GM21737 (cell line): ENCODE measurements at regions not wholly inside any gene's neighbourhood (a gene's known extent, or its start where the extent isn't known, plus 50 kb on each side); places are given as distances from the start of the nearest gene placed in this dataset.
A peak's percentile ranks its signal among the peaks of the same experiment; 100 is the strongest.
"Not testable (repeated sequence)": the region's sequence is repeated elsewhere in the genome, so short reads cannot be mapped to it uniquely, and the experiment has no call there.

Source experiments
- ATAC-seq: cut with Tn5 transposase; IDR thresholded peaks from one replicate; pipeline ENCODE4 v1.9.1; 2021; ENCODE audit warnings: mild to moderate bottlenecking, moderate library complexity; ENCODE audit not compliant: unreplicated experiment

- ATAC-seq, result not testable (repeated sequence)
Measured at GRCh38 chr9:97248252-97248651, 59.2 kb upstream of the CCDC180 start.

- no peak for ATAC-seq
Measured at GRCh38 chr9:97243606-97244005, 63.9 kb upstream of the CCDC180 start.

- ATAC-seq, result not testable (repeated sequence)
Measured at GRCh38 chr9:97241430-97241829, 66.0 kb upstream of the CCDC180 start.

GRCh38 chr9:97237951-97238889, 69.2 kb upstream of the CCDC180 start:
- peak; percentile 92 for ATAC-seq

- ATAC-seq, result no peak
Measured at GRCh38 chr9:97237311-97237786, 70.1 kb upstream of the CCDC180 start.

GRCh38 chr9:97233009-97233400, 74.5 kb upstream of the CCDC180 start:
- ATAC-seq, result not testable (repeated sequence)

GRCh38 chr9:97232060-97233008, 75.1 kb upstream of the CCDC180 start:
- ATAC-seq, result not testable (repeated sequence)

- ATAC-seq, result not testable (repeated sequence)
Measured at GRCh38 chr9:97222393-97222792, 85.1 kb upstream of the CCDC180 start.

GRCh38 chr9:97221478-97222355, 85.7 kb upstream of the CCDC180 start:
- not testable (repeated sequence) for ATAC-seq

GRCh38 chr9:97220894-97221477, 86.5 kb upstream of the CCDC180 start:
- no peak for ATAC-seq

- ATAC-seq, result not testable (repeated sequence)
Measured at GRCh38 chr9:97220396-97220795, 87.1 kb upstream of the CCDC180 start.

GRCh38 chr9:97219443-97220140, 87.9 kb upstream of the CCDC180 start:
- not testable (repeated sequence) for ATAC-seq

- ATAC-seq, result not testable (repeated sequence)
Measured at GRCh38 chr9:97215127-97215526, 92.3 kb upstream of the CCDC180 start.

- ATAC-seq, result not testable (repeated sequence)
Measured at GRCh38 chr9:97214556-97214955, 92.9 kb upstream of the CCDC180 start.

GRCh38 chr9:97199683-97200082, 107.8 kb upstream of the CCDC180 start:
- not testable (repeated sequence) for ATAC-seq

GRCh38 chr9:97193767-97194166, 113.7 kb upstream of the CCDC180 start:
- ATAC-seq, result not testable (repeated sequence)

GRCh38 chr9:97188545-97188944, 118.9 kb upstream of the CCDC180 start:
- no peak for ATAC-seq

GRCh38 chr9:97187706-97188105, 119.8 kb upstream of the CCDC180 start:
- not testable (repeated sequence) for ATAC-seq

- no peak for ATAC-seq
Measured at GRCh38 chr9:97186493-97186892, 121.0 kb upstream of the CCDC180 start.
